Spinal cord (tissue), 9 donors: ENCODE measurements at regions not wholly inside any gene's neighbourhood (a gene's known extent, or its start where the extent isn't known, plus 50 kb on each side); places are given as distances from the start of the nearest gene placed in this dataset.

Source experiments
- DNase-seq, 6 donors: peaks; one replicate each; pipeline versions ENCODE4 v3.0.0 to v3.0.0-alpha.2; 2013 to 2015; ENCODE audit warnings: low spot score in 6 of 6, low read depth in 4 of 6
- H3K27ac ChIP-seq: one replicate; pipeline ENCODE4 v1.5.1; 2013; ENCODE audit warnings: low read depth, low read length, control low read depth
- H3K27me3 ChIP-seq: one replicate; pipeline ENCODE4 v1.6.1; 2013; ENCODE audit warnings: low read length; ENCODE audit not compliant: control insufficient read depth, insufficient read depth
- H3K36me3 ChIP-seq: one replicate; pipeline ENCODE4 v1.6.1; 2013; ENCODE audit warnings: low read length; ENCODE audit not compliant: control insufficient read depth, insufficient read depth
- H3K4me1 ChIP-seq: one replicate; pipeline ENCODE4 v1.6.1; 2013; ENCODE audit warnings: low read length; ENCODE audit not compliant: control insufficient read depth, insufficient read depth
- H3K4me3 ChIP-seq: one replicate; pipeline ENCODE4 v1.5.1; 2013; ENCODE audit warnings: low read depth, low read length, control low read depth
- H3K9me3 ChIP-seq: one replicate; pipeline ENCODE4 v1.6.1; 2013; ENCODE audit warnings: low read length; ENCODE audit not compliant: control insufficient read depth, insufficient read depth
- WGBS: methylation state at CpG from one replicate; pipeline ENCODE4 v1.1.5; 2013; ENCODE audit warnings: missing lambda C conversion rate; ENCODE audit not compliant: insufficient coverage; 5-methylcytosine and 5-hydroxymethylcytosine counted together
- donor health status: healthy.

DNA sequence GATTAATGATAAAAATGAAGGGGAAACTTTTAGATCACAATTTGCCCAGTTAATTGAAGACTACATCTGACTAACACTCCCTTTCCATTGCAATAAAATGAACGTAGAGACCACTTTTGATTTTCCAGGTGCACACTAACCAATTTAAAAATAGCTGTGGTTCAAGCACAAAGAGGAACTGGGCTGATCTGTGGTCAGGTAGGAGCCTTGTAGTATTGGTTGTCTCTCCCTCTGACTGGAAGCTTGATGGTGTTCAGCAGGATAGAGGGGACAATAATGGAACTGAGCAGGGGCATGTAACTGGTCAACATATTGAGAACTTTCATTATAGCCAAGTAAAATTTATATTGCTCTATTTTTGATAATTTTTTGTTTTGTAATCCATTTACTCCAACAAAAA is 886.8 kb upstream of the SEMA6A start:
- Histone ChIP-seq H3K9me3 (no peaks in the 10 kb centered on the region), H3K4me3 (no peak overlapping the region)
- no CpG with 5 or more reads among the region's 1 CpG for WGBS

DNA sequence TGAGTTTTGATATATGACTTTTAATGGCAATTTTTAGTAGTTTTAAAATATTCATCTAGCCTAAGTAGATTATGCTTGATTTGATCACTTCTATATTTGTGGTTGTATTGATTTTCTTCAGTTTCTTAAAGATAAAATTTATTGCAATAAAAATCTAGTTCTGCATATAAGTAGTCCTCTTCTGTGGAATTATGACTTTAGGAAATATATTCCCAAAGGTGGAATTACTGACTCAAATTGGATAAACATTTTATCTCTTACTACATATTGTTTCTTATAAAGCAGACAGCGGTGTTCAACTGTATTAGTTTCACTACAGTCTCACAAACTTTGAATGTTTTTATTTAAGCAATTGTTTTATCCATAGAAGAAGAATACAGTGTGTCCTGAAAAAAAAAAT is 883.0 kb upstream of the SEMA6A start:
- DNase-seq, result no peak
- Histone ChIP-seq H3K27me3 (no peaks in the 10 kb centered on the region), H3K4me1 (peaks cover 8% of the 10 kb centered on the region), H3K36me3 (no peaks in the 10 kb centered on the region), H3K9me3 (no peaks in the 10 kb centered on the region), H3K4me3 (no peak overlapping the region), H3K27ac (no peak overlapping the region)
- WGBS, result no CpG with 5 or more reads among the region's 1 CpG

More for the DNA sequence above, 886.8 kb upstream of the SEMA6A start:
- Histone ChIP-seq H3K36me3 (no peaks in the 10 kb centered on the region), H3K27ac (no peak overlapping the region), H3K27me3 (no peaks in the 10 kb centered on the region), H3K4me1 (no peaks in the 10 kb centered on the region)
- no peak for DNase-seq

DNA sequence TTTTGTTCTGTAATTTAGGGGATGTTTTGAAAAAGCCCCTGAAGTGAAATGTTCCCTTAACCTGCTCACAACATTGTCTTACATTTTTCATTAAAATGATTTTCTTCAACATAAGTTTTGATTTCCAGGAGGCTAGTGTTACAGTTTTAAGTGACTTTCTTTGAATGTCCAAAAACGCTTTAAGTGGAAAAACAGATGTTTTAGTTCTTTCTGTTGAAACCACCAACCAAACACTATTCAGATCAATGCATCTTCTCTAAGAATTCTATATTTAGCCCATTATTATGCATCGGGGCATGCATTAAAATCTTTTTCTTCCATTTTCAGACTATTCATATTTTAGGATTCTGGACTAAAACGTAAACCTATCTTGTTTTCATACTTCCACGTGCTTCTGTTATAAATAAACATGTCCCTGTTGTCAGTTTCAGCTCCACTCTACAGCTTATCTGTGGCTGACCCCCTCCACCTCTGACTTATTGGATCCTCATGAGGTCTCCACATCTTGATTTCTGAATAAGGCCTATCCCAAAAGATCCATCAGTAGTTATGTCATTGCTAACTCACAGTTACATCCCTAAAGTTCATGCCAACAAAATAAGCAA is 882.3 kb upstream of the SEMA6A start:
- no peaks in the 10 kb centered on the region for H3K9me3 ChIP-seq
- no peak overlapping the region for H3K4me3 ChIP-seq
- H3K27ac ChIP-seq, result no peak overlapping the region
- H3K36me3 ChIP-seq, result no peaks in the 10 kb centered on the region
- no peaks in the 10 kb centered on the region for H3K27me3 ChIP-seq
- 89% methylated on average over 3 of the region's 4 CpGs for WGBS
- peaks cover 8% of the 10 kb centered on the region for H3K4me1 ChIP-seq
- no peak for DNase-seq

DNA sequence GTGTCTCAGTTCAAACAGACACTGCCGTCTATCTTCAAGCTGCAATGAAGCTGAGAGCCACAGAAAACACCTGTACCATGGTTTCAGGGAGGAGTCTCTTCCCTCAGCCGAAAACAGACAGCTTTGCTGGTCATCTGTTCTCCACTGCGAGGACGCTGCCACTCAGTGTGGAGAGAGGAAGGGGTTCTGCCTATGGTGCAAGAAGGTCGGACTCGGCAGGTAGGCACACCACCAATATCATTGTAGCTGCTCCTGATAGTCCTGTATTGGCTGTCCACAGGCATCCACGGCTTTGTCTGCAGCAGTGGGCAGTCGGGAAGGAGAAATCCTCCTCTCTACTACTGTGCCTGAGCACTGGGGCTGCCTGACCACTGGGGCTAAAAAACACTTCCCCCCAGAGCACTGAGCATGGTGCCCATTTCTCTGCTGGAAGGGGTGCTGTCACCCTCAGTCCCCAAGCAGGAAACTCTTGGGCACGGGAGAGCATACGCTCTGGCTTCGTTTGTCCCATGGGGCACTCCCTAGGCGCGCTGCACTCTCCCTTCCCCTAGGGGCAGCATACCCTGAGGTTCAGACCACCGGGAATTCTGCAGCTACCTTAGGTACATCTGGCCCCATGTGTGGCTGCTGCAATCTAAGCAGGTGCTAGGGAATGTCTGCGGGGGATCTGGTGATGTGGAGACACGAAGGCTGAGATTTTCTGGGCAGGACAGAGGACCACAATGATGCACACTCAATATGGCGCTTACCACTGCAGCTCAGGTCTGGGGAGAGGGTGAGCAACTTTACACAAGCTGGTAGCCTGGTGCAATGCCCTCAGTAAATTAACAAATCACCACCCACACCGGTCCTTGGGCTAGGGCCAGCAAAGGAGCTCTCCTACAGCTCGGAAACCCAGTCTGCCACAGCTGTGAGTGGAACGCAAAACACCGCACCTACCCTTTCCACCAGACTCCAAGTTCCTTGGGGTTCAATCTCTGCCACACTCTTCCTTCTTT is 880.9 kb upstream of the SEMA6A start:
- Histone ChIP-seq H3K4me3 (no peak overlapping the region), H3K36me3 (no peaks in the 10 kb centered on the region)
- WGBS, result 48% methylated on average over 21 of the region's 21 CpGs

DNA sequence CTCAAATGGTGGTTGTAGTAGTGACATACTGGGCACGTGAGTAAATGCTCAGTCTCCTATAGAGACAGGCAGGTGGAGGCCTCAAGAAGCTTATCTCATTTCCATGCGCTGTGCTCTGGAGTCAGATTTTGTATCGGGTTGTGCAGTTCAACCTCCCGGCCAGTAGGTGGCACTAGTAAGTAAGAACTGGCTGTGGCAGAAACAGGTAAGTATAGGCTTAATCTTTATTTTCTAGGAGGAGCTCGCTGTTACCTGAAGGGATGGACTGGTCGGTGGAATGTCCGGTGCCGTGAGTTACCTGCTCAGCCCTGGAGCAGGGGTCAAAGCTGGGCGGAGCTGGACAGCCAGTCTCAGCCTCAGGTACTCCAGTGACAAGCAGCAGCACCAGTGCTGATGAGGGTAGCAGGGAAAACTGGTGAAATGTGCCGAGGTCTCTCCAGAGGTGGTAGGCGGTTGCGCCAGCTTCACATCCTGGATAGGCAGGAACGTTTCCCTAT is 880.1 kb upstream of the SEMA6A start:
- 41% methylated on average over 13 of the region's 13 CpGs for WGBS
- Histone ChIP-seq H3K27me3 (no peaks in the 10 kb centered on the region), H3K4me1 (peaks cover 8% of the 10 kb centered on the region), H3K9me3 (no peaks in the 10 kb centered on the region), H3K36me3 (no peaks in the 10 kb centered on the region), H3K27ac (no peak overlapping the region), H3K4me3 (no peak overlapping the region)
- DNase-seq, result peak in 2 of 6 donors; percentile 24 to 72

More for the DNA sequence above, 880.9 kb upstream of the SEMA6A start:
- H3K27me3 ChIP-seq, result no peaks in the 10 kb centered on the region
- no peak overlapping the region for H3K27ac ChIP-seq
- peak in 1 of 6 donors; percentile 49 for DNase-seq
- peaks cover 8% of the 10 kb centered on the region for H3K4me1 ChIP-seq
- no peaks in the 10 kb centered on the region for H3K9me3 ChIP-seq

DNA sequence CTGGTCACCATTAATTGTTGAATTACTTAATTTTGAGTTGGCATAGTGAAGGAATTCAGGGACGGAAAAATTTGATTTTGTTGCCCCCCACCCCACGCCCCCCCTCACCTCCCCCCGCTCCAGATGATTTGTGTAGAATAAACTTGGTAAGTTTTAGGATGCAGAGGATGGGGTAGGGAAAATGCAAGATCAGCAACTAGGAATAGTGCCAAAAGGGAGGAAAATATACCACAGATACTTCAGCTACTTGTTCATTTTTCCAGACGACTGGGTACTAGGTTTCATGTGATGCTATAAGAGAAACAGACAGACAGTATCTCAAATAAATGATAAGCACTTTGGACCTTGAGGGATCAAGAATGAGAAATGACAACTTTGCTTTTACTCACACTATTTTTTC is 862.2 kb upstream of the SEMA6A start:
- no peak overlapping the region for H3K4me3 ChIP-seq
- H3K9me3 ChIP-seq, result no peaks in the 10 kb centered on the region
- H3K4me1 ChIP-seq, result no peaks in the 10 kb centered on the region
- no peaks in the 10 kb centered on the region for H3K27me3 ChIP-seq
- no CpG with 5 or more reads among the region's 4 CpGs for WGBS
- H3K36me3 ChIP-seq, result no peaks in the 10 kb centered on the region
- no peak for DNase-seq
- H3K27ac ChIP-seq, result no peak overlapping the region

DNA sequence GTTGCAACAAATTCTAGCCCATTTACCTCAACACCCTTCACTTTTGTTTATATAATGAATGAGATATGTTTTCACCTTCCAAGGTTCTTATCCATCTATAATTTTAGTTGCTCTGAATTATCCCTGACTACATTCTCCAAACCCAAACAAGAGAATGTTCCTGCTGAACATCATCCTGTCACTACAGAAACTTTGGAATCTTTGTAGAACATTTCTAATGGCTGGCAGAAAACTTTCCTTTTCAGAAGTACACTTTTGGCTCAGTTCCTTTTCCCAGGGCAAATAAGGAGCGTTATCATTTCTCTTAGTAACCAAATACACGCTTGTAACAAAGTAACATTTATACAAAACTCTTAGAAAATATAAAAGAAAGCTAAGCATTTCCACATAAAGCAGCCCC is 860.6 kb upstream of the SEMA6A start:
- no peak for DNase-seq
- Histone ChIP-seq H3K27ac (no peak overlapping the region), H3K27me3 (no peaks in the 10 kb centered on the region), H3K9me3 (no peaks in the 10 kb centered on the region), H3K4me3 (no peak overlapping the region), H3K36me3 (no peaks in the 10 kb centered on the region), H3K4me1 (no peaks in the 10 kb centered on the region)
- no CpG with 5 or more reads among the region's 2 CpGs for WGBS

DNA sequence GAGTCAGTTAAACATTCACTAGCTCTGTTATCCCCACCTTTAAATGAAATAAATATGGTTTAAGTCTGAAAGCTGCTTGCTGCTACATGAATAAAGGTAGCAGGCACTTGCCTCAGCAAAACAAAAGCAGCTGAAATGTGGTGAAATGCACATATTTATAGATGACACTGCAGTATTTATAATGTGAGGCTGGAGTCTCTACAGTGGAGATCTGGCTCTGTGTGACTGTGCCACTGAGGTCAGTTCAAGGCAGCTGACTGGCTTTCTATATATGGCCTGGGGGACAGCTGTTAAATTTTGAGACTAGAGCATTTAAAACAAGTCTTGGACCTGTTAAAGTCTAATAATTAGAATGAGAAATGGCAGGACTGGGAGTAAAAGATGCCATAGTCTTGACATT is 859.6 kb upstream of the SEMA6A start:
- no peak overlapping the region for H3K27ac ChIP-seq

DNA sequence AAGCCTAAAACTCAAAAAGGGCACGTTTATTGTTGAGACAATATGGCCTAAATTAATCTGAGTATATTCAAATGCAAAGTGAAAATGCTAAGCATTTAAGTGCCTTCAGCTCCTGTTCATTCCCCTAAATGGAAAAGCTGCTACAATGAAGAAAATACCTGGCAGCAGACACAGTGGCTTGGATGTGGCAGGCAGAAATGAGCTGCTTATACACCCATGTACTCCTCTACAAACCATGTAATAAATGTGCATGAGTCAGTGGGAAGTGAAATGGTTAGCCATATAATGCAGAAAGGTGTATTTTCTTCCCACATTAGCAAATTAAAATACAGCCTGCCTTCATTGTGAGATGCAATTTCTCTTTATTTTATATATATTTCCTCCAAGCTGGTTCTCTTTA is 859.2 kb upstream of the SEMA6A start:
- H3K27ac ChIP-seq, result no peak overlapping the region
- no peaks in the 10 kb centered on the region for H3K4me1 ChIP-seq
- peak in 2 of 6 donors; percentile 13 to 52 for DNase-seq
- no peak overlapping the region for H3K4me3 ChIP-seq
- H3K36me3 ChIP-seq, result no peaks in the 10 kb centered on the region
- H3K27me3 ChIP-seq, result no peaks in the 10 kb centered on the region
- WGBS, result 0% methylated on average over 1 of the region's 1 CpG
- no peaks in the 10 kb centered on the region for H3K9me3 ChIP-seq

More for the DNA sequence above, 859.6 kb upstream of the SEMA6A start:
- H3K36me3 ChIP-seq, result no peaks in the 10 kb centered on the region
- no peaks in the 10 kb centered on the region for H3K9me3 ChIP-seq
- no peak for DNase-seq
- no peaks in the 10 kb centered on the region for H3K27me3 ChIP-seq
- no peak overlapping the region for H3K4me3 ChIP-seq
- no peaks in the 10 kb centered on the region for H3K4me1 ChIP-seq
